Heart left ventricle (tissue), 13 donors: ENCODE measurements at regions not wholly inside any gene's neighbourhood (a gene's known extent, or its start where the extent isn't known, plus 50 kb on each side); places are given as distances from the start of the nearest gene placed in this dataset.

Source experiments
- POLR2A ChIP-seq, 2 donors: fragments of 450-650 bp; IDR thresholded peaks; one replicate each; pipeline ENCODE4 v1.6.1; 2017; ENCODE audit warnings: antibody characterized with exemption in 2 of 2, mild to moderate bottlenecking in 2 of 2, moderate library complexity in 2 of 2
- TF ChIP-seq, protein P1 (sequence below), 12 donors: fragments of 200-600 bp; sonication (generic) in 4 of 12; IDR thresholded peaks; one replicate each; pipeline versions ENCODE4 v1.5.0 to v1.8.0; 2018 to 2022; ENCODE audit warnings: antibody characterized with exemption in 12 of 12, mild to moderate bottlenecking in 5 of 12
- donor health status: ischemic (EF 13 %, LVEDD 7.1; RV severe dilation, severe dysfunction).
- donor health status: DM: no; HTN: yes; CAD: no.
- donor health status: DM: no; HTN: no; CAD: no.
- donor health status: ischemic (EF 25% LVEDD 6.9; RV normal size, moderate dysfunction).
- donor health status: ischemic (EF 25% LVEDD 5.7; RV mildly dilated, moderate dysfunction).
- donor health status: ischemic (EF 35%, LVEDD 5.7; RV mildly dilated, moderate dysfunction).
- donor health status: nonischemic (EF 11% LVEDD 7.7; RV severe dilation, severe dysfunction).
- donor health status: DM: yes; HTN: yes; CAD: no.
- donor health status: PGD.
- donor health status: ischemic (EF 29% LVEDD 5.4; RV normal size, mild dysfunction).
- donor health status: nonischemic (EF 23%, LVEDD 6.1; RV moderate dilation, normal function).

DNA sequence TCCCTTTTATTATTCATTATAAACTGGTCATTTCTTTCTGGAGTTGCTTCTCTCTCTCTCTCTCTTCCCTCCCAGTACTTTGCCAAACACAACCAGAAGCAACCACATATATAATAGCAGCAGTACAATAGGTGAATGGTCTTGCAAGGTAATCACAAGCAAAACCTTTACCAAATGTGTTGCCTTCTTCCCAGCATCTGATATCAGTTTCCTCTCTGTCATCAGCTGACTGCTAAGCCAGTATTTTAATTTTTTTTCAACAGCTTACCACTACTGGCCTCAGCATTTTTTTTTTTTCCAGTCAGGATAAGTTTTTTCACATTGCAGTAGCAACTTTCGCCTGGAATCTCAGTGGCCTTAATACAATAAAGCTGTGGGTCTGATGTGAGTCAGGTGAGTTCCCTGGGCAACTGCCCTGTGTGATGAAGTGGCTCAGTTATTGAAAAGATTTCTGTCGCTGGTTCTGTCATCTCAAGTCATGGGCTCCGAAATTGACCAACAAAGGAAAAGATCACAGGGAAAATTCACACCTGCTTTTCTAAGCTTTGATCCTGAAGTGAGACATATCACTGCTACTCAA lies 282.5 kb upstream of the AMIGO2 start:
- TF ChIP-seq, protein P1, sequence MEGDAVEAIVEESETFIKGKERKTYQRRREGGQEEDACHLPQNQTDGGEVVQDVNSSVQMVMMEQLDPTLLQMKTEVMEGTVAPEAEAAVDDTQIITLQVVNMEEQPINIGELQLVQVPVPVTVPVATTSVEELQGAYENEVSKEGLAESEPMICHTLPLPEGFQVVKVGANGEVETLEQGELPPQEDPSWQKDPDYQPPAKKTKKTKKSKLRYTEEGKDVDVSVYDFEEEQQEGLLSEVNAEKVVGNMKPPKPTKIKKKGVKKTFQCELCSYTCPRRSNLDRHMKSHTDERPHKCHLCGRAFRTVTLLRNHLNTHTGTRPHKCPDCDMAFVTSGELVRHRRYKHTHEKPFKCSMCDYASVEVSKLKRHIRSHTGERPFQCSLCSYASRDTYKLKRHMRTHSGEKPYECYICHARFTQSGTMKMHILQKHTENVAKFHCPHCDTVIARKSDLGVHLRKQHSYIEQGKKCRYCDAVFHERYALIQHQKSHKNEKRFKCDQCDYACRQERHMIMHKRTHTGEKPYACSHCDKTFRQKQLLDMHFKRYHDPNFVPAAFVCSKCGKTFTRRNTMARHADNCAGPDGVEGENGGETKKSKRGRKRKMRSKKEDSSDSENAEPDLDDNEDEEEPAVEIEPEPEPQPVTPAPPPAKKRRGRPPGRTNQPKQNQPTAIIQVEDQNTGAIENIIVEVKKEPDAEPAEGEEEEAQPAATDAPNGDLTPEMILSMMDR (IDR thresholded peaks at IDR 0.05), result no peak
- TF ChIP-seq POLR2A (IDR thresholded peaks at IDR 0.05), result no peak
